ENCODE measurements at regions not wholly inside any gene's neighbourhood (a gene's known extent, or its start where the extent isn't known, plus 50 kb on each side); places are given as distances from the start of the nearest gene placed in this dataset.

GRCh38 chr9:13001989-13002580 is 227.3 kb downstream of the LURAP1L start:
- no peak for TF ChIP-seq CTCF (IDR thresholded peaks at IDR 0.05; ENCODE audit: control insufficient read depth, extremely low read depth, insufficient read depth)
- no peak for DNase-seq (ENCODE audit: low read depth)
- no peak overlapping the region for H3K4me3 ChIP-seq (ENCODE audit: low read depth, low read length)

GRCh38 chr9:13002740-13003139 is 227.9 kb downstream of the LURAP1L start:
- no peak for TF ChIP-seq CTCF (IDR thresholded peaks at IDR 0.05; ENCODE audit: control insufficient read depth, extremely low read depth, insufficient read depth)
- H3K4me3 ChIP-seq (ENCODE audit: low read depth, low read length) = no peak overlapping the region
- no peak for DNase-seq (ENCODE audit: low read depth)

- H3K4me3 ChIP-seq (ENCODE audit: low read depth, low read length) = no peak overlapping the region
- no peak for TF ChIP-seq CTCF (IDR thresholded peaks at IDR 0.05; ENCODE audit: control insufficient read depth, extremely low read depth, insufficient read depth)
- DNase-seq (ENCODE audit: low read depth) = no peak
Measured at GRCh38 chr9:13009871-13010270, 235.1 kb downstream of the LURAP1L start.

GRCh38 chr9:13013991-13014883 is 239.4 kb downstream of the LURAP1L start:
- TF ChIP-seq CTCF (IDR thresholded peaks at IDR 0.05; ENCODE audit: control insufficient read depth, extremely low read depth, insufficient read depth) = no peak
- DNase-seq (ENCODE audit: low read depth) = no peak
- no peak overlapping the region for H3K4me3 ChIP-seq (ENCODE audit: low read depth, low read length)

- DNase-seq (ENCODE audit: low read depth) = no peak
- no peak overlapping the region for H3K4me3 ChIP-seq (ENCODE audit: low read depth, low read length)
- no peak for TF ChIP-seq CTCF (IDR thresholded peaks at IDR 0.05; ENCODE audit: control insufficient read depth, extremely low read depth, insufficient read depth)
Measured at GRCh38 chr9:13017260-13017659, 242.4 kb downstream of the LURAP1L start.

- H3K4me3 ChIP-seq (ENCODE audit: low read depth, low read length) = no peak overlapping the region
- no peak for TF ChIP-seq CTCF (IDR thresholded peaks at IDR 0.05; ENCODE audit: control insufficient read depth, extremely low read depth, insufficient read depth)
- no peak for DNase-seq (ENCODE audit: low read depth)
Measured at GRCh38 chr9:13020146-13021040, 245.6 kb downstream of the LURAP1L start.

Measured in LNCaP clone FGC (cell line).